VCaP (cell line): ENCODE measurements at regions not wholly inside any gene's neighbourhood (a gene's known extent, or its start where the extent isn't known, plus 50 kb on each side); places are given as distances from the start of the nearest gene placed in this dataset.

Source experiments
- H3K27ac ChIP-seq: fragments of 450-650 bp; 2 replicates; pipeline ENCODE4 v1.5.1; 2017
- TF ChIP-seq, protein P1 (sequence below): fragments of 450-650 bp; conservative IDR thresholded peaks from 2 replicates; pipeline ENCODE4 v1.5.1; 2017; ENCODE audit warnings: mild to moderate bottlenecking, moderate library complexity

DNA sequence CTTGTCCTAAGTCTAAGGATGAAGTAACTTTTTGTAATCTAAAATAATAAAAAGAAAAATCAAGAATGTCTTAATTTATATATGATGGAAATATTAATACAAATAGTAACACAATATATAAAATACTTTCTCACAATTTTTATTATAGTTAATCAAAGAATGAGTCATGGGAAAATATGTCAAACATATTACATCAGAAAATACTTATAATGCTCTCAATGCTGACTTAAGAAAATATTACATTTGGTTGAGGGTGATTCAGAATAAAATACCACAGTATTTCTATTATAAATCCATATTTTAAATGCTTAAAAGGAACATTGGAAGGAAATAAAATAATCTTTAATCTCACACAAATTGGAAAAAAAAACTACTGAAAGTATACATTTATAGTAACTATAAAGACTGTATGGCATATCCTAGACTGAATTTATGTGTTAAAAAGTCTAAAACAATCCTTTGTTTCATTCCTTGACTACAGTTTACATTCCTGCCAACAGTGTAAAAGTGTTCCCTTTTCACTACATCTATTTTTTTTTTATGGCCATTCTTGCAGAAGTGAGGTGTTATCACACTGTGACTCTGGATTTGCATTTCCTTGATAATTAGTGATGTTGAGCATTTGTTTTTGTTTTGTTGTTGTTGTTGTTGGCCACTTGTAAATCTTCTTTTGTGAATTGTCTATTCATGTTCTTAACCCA lies 1573.5 kb upstream of the ACVR2A start:
- TF ChIP-seq, protein P1, sequence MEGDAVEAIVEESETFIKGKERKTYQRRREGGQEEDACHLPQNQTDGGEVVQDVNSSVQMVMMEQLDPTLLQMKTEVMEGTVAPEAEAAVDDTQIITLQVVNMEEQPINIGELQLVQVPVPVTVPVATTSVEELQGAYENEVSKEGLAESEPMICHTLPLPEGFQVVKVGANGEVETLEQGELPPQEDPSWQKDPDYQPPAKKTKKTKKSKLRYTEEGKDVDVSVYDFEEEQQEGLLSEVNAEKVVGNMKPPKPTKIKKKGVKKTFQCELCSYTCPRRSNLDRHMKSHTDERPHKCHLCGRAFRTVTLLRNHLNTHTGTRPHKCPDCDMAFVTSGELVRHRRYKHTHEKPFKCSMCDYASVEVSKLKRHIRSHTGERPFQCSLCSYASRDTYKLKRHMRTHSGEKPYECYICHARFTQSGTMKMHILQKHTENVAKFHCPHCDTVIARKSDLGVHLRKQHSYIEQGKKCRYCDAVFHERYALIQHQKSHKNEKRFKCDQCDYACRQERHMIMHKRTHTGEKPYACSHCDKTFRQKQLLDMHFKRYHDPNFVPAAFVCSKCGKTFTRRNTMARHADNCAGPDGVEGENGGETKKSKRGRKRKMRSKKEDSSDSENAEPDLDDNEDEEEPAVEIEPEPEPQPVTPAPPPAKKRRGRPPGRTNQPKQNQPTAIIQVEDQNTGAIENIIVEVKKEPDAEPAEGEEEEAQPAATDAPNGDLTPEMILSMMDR: no peak
- no peak overlapping the region for H3K27ac ChIP-seq

DNA sequence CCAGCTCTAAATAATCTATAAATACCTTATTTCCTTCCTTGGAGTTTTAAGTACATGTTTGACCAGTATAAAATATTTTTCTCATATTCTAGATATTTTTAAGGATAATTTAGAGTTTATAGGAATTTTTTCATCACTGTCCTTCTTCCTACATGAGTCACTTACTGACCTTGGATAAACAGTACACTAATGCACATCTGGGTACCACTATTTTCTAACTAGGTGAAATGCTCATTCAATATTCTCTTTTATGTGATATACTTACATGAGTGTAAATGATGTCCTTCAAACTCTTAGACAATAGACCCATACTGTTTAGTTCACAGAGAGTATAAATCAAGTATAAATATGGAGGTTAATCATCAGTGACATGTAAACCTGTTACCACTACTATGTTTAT lies 1574.2 kb upstream of the ACVR2A start:
- H3K27ac ChIP-seq: no peak overlapping the region
- TF ChIP-seq, protein P1: no peak

DNA sequence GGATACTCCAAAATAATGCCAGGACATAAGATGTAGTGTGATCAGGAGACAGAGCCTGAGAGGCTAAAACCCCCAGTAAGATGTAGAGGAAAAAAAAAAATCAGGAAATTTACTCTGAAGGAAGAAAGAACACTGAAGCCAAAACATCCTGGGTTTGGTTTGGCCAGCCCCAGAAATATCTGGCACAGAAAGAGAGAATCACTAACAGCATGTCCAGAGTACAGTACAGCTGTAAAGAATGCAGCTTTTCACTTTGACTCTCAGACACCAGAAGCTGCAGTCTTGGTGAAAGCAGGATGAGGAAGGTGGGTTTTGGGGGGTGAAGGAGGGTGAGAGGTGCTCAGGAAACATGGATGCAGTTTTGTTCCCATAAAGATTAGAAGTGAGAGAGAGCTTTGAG lies 1577.7 kb upstream of the ACVR2A start:
- TF ChIP-seq, protein P1: no peak

DNA sequence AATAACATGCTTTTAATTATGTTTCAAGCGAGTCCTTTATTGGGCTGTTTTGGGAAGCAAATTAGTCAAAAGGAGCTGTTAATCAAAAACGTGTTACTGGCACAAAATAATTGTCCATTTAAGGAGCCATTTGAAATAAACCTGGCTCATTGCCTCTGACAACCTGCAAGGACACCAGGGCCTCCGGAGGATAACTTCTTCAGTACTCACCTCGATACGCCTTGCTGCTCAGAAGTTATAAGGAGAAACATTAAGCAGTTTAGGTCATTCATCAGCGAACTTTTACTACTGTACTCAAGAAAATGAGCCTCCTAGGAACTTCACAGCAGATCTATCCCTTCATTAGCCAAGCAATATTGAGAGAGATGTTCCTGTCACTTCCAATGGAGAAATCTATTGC lies 1579.2 kb upstream of the ACVR2A start:
- no peak overlapping the region for H3K27ac ChIP-seq
- TF ChIP-seq, protein P1: no peak

More for the DNA sequence above, 1577.7 kb upstream of the ACVR2A start:
- no peak overlapping the region for H3K27ac ChIP-seq

DNA sequence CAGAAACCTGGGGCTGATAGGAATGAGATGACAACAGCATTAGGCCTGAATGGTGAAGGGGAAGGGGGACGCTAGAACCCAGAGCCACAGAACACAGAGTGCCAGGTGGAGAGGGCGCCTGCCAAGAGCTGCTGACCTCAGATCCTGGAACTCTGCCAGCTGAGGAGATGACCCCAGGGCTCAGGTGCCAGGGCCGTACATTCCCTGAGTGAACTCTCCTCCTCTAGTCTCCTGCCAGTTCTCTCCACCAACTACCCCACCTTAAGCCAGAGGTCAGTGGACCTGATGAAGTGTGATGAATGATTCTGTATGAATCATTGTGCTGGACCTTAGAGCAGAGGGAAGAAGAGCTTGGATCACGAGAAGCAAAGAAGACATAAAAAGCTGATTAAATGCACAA lies 1582.2 kb upstream of the ACVR2A start:
- TF ChIP-seq, protein P1: no peak
- H3K27ac ChIP-seq: no peak overlapping the region

DNA sequence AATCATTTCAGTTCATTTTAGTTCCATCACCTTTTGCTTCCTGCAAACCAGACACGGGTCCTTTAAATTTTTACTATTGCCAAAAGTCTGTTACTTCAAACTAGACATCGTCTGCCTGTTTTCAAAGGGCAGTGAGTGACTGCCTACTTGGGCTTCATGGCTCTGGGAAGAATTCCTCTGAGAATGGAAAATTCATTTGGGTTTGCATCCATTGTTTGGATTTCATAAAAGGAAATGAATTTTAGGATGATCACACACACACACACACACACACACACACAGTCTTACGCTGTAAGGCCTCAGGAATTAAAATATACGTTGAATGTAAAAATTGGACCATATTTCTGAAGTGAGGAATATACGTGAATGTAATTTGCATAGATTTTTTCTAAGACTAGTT lies 1584.3 kb upstream of the ACVR2A start:
- H3K27ac ChIP-seq: no peak overlapping the region
- TF ChIP-seq, protein P1: no peak

DNA sequence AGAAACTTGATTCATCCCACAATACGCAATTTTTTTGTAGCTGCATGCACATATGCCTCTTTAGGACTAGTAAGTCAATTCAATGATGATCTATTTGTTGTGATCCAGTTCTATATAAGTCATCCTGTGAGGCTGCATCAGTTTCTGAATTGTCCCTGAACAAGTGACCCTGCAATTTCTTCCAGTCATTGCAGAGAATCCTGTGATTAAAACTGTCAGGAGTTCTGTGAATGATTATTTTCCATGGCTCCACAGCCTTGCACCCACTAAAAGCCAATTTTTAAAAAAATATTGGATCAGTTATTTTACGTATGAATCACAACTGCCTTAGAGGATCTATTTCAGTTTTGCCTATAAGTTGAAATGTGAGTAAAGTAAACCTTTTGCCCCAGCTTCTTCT lies 1585.0 kb upstream of the ACVR2A start:
- no peak overlapping the region for H3K27ac ChIP-seq
- TF ChIP-seq, protein P1: no peak
